ENCODE measurements at regions not wholly inside any gene's neighbourhood (a gene's known extent, or its start where the extent isn't known, plus 50 kb on each side); places are given as distances from the start of the nearest gene placed in this dataset.

DNA sequence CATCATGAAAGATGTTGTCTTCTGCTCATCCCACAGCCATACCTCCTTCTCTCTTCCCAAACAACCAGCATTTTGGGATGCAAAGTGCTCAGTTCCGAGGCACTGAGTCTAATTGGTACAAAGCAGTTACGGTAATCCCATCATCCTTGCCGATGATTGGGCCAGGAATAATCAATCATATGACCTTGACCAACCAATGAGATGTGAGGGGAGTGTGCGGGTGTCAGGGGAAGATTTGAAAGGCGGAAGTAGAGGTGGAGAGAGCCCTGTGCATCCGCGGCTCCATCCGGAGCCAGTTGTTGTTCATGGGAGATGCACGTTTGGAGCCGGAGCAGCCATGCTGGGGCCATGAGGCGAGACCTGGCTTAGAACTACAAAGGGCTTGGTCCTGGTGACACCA, 67.3 kb downstream of the SYNE3 start:
- intact Hi-C loops (cut with DNase I), result no loop called here
- Histone ChIP-seq H3K27me3 (no peaks in the 10 kb centered on the region), H3K36me3 (no peaks in the 10 kb centered on the region), H3K27ac (no peak overlapping the region), H3K4me1 (no peaks in the 10 kb centered on the region), H3K9ac (ENCODE audit: low read depth in 2 of 2, low read length in 2 of 2) (no peak overlapping the region), H3K4me3 (no peak overlapping the region), H3K9me3 (no peaks in the 10 kb centered on the region)
- DNase-seq, result no peak
- TF ChIP-seq, protein P1, sequence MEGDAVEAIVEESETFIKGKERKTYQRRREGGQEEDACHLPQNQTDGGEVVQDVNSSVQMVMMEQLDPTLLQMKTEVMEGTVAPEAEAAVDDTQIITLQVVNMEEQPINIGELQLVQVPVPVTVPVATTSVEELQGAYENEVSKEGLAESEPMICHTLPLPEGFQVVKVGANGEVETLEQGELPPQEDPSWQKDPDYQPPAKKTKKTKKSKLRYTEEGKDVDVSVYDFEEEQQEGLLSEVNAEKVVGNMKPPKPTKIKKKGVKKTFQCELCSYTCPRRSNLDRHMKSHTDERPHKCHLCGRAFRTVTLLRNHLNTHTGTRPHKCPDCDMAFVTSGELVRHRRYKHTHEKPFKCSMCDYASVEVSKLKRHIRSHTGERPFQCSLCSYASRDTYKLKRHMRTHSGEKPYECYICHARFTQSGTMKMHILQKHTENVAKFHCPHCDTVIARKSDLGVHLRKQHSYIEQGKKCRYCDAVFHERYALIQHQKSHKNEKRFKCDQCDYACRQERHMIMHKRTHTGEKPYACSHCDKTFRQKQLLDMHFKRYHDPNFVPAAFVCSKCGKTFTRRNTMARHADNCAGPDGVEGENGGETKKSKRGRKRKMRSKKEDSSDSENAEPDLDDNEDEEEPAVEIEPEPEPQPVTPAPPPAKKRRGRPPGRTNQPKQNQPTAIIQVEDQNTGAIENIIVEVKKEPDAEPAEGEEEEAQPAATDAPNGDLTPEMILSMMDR (IDR thresholded peaks at IDR 0.05), result no peak

DNA sequence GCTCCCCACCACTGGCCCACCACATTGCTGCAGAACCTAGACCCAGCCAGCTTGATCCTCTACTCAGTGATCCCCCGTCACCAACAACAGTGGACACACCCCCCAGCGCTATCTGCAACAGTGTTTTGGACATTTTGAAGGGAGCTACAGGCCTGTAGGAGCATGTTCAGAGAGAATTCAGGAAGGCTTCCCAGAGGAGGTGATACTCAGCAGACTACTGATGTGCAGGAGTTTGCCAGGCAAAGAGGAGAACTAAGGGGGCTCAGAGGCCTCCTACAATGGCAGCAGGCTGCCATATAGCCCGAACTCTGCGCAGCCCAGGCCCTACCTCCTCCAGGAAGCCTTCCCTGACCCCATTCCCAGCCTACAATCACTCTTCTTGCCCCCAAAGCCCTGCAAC, 70.0 kb downstream of the SYNE3 start:
- no peaks in the 10 kb centered on the region for H3K27me3 ChIP-seq
- TF ChIP-seq, protein P1 (IDR thresholded peaks at IDR 0.05), result no peak
- no peak overlapping the region for H3K9ac ChIP-seq (ENCODE audit: low read depth in 2 of 2, low read length in 2 of 2)
- intact Hi-C loops (cut with DNase I), result no loop called here
- no peak overlapping the region for H3K4me3 ChIP-seq
- H3K27ac ChIP-seq, result no peak overlapping the region
- H3K36me3 ChIP-seq, result no peaks in the 10 kb centered on the region
- H3K4me1 ChIP-seq, result no peaks in the 10 kb centered on the region
- no peak for DNase-seq
- no peaks in the 10 kb centered on the region for H3K9me3 ChIP-seq

DNA sequence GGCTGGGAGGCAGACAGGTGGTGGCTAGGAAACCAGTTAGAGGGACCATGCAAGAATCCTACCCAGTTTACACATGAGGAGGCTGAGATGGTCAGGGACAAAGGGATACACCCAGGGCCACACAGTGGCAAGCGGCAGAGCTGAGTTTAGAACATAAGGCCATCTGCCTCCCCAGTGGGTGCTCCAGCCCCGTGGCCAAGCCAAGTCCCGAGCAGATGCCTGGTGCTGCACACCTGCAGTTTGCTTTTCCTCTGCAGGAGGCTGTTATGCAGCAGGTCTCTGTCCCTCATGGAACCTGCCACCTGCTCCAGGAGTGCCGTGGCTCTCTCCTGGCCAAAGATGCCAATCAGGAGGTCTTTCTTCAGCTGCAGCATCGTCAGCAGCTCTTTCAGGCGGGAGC, 70.8 kb downstream of the SYNE3 start:
- Histone ChIP-seq H3K4me1 (no peaks in the 10 kb centered on the region), H3K27me3 (no peaks in the 10 kb centered on the region), H3K36me3 (no peaks in the 10 kb centered on the region), H3K9ac (ENCODE audit: low read depth in 2 of 2, low read length in 2 of 2) (no peak overlapping the region), H3K4me3 (no peak overlapping the region), H3K9me3 (no peaks in the 10 kb centered on the region), H3K27ac (no peak overlapping the region)
- no peak for DNase-seq
- TF ChIP-seq, protein P1 (IDR thresholded peaks at IDR 0.05), result no peak
- intact Hi-C loops (cut with DNase I), result no loop called here

DNA sequence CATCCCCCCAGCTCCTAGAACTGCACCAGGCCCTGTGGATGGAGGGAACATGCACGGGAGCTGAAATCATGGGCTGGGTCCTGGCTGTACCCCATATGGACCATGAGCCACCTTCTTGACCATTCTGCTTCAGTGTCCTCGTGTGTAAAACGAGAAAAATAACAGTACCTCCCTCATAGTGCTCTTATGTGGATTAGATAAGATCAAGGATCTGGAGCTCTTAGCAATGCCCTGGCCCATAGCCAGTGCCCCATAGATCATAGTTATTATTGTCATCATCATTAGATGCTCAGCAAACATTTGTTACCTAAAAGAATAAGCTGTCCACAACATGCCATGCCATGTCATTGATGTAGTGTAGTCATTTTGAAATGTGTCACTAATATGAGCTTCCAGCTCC, 71.3 kb downstream of the SYNE3 start:
- Histone ChIP-seq H3K27me3 (no peaks in the 10 kb centered on the region), H3K9me3 (no peaks in the 10 kb centered on the region), H3K27ac (no peak overlapping the region), H3K4me3 (no peak overlapping the region), H3K4me1 (no peaks in the 10 kb centered on the region), H3K9ac (ENCODE audit: low read depth in 2 of 2, low read length in 2 of 2) (no peak overlapping the region), H3K36me3 (no peaks in the 10 kb centered on the region)
- intact Hi-C loops (cut with DNase I), result no loop called here
- no peak for DNase-seq
- TF ChIP-seq, protein P1 (IDR thresholded peaks at IDR 0.05), result no peak

DNA sequence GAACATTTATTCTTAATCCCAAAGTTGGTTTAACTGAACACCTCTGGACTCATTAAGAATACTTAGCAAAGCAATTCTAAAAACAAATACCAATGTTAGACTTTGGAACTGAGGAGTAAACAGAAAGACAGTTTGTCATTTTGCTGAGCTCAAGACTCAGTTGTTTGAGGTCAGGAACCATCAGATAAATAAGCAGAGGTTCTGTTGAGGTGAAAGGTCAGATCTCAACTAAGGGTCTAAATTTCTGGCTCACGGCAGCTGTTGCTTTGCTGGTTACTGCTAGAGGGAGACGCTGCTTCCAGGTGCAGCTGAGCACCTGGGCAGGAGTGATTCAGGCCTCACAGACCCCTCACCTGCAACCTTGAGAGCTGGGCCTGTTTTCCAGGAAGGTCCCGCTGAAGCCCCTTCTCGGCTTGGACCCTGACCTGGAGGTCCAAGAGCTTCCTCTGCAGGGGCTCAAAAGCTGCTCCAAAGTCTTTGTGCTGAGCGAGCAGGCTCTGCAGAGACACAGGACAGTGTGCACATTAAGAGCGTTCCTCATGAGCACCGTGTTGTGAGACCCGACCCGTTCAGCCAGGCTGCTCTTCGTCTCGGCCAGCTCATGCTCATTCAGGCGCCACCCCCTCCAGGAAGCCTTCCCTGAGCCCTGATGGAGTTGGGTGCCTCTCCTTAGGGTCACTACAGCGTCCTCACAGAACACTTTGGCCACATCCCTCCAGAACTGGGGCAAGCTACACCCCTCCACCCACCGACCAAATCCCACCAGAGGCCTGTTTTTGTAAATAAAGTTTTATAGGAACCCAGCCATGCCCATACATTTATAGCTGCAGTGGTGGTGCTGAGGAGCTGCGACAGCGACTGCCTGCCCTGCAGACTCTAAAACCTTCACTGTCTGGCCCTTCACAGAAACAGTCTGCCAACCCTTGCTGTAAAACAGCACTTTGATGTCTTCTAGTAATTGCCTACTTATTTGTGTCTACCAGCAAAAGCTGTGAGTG, 72.0 kb downstream of the SYNE3 start:
- no peaks in the 10 kb centered on the region for H3K27me3 ChIP-seq
- intact Hi-C loops (cut with DNase I), result no loop called here
- no peaks in the 10 kb centered on the region for H3K4me1 ChIP-seq
- H3K36me3 ChIP-seq, result no peaks in the 10 kb centered on the region
- no peak for DNase-seq
- H3K9me3 ChIP-seq, result no peaks in the 10 kb centered on the region
- TF ChIP-seq, protein P1 (IDR thresholded peaks at IDR 0.05), result no peak
- H3K4me3 ChIP-seq, result no peak overlapping the region
- H3K27ac ChIP-seq, result no peak overlapping the region
- H3K9ac ChIP-seq (ENCODE audit: low read depth in 2 of 2, low read length in 2 of 2), result no peak overlapping the region

All from colonic mucosa (tissue), 4 donors.